OCI-LY3 (cell line): ENCODE measurements at regions not wholly inside any gene's neighbourhood (a gene's known extent, or its start where the extent isn't known, plus 50 kb on each side); places are given as distances from the start of the nearest gene placed in this dataset.

ENCODE experiments used
- H2AFZ ChIP-seq: fragments of 200-600, 300-600 bp; shearing (Covaris generic); 2 replicates; pipeline ENCODE4 v1.6.0; 2014; ENCODE audit warnings: antibody characterized with exemption, low read depth, low read length
- H3K27ac ChIP-seq: fragments of 200-600, 300-600 bp; sonication (generic); 2 replicates; pipeline ENCODE4 v1.5.1; 2014; ENCODE audit warnings: mild to moderate bottlenecking, low read length, moderate library complexity, mixed read lengths
- H3K27me3 ChIP-seq: fragments of 200-600, 300-600 bp; sonication (generic); 2 replicates; pipeline ENCODE4 v1.6.1; 2014; ENCODE audit warnings: low read depth, low read length, mixed read lengths
- H3K36me3 ChIP-seq: fragments of 200-600, 300-600 bp; sonication (generic); replicated peaks from 2 replicates; pipeline ENCODE3; 2014; ENCODE audit warnings: low read depth, low read length, mixed read lengths
- H3K4me1 ChIP-seq: fragments of 300-600, 200-600 bp; sonication (generic); 2 replicates; pipeline ENCODE4 v1.6.1; 2014; ENCODE audit warnings: low read length, mixed read lengths
- H3K4me2 ChIP-seq: fragments of 200-600, 300-600 bp; sonication (generic); 2 replicates; pipeline ENCODE4 v1.6.1; 2014; ENCODE audit warnings: low read length, mixed read lengths
- H3K4me3 ChIP-seq: fragments of 300-600, 200-600 bp; sonication (generic); 2 replicates; pipeline ENCODE4 v1.5.1; 2014; ENCODE audit warnings: antibody characterized with exemption, mild to moderate bottlenecking, low read length, moderate library complexity
- H3K79me2 ChIP-seq: fragments of 300-600, 200-600 bp; shearing (Covaris generic); 2 replicates; pipeline ENCODE4 v1.6.1; 2014; ENCODE audit warnings: mild to moderate bottlenecking, low read length, mixed read lengths
- H3K9ac ChIP-seq: fragments of 300-600, 200-600 bp; shearing (Covaris generic); 2 replicates; pipeline ENCODE4 v1.6.0; 2014; ENCODE audit warnings: mild to moderate bottlenecking, low read length, moderate library complexity
- H3K9me3 ChIP-seq: fragments of 200-600, 300-600 bp; shearing (Covaris generic); 2 replicates; pipeline ENCODE4 v1.6.1; 2014; ENCODE audit warnings: low read length, mixed read lengths; ENCODE audit not compliant: insufficient read depth
- H4K20me1 ChIP-seq: fragments of 200-600, 300-600 bp; sonication (generic); 2 replicates; pipeline ENCODE4 v1.6.1; 2016; ENCODE audit warnings: low read length, mixed read lengths; ENCODE audit not compliant: insufficient read depth
- CTCF ChIP-seq: fragments of 200-600, 300-600 bp; sonication (generic); IDR thresholded peaks from 2 replicates; pipeline ENCODE4 v1.5.1; 2014; ENCODE audit warnings: antibody characterized with exemption, low read length, low read depth
- EZH2phosphoT487 ChIP-seq: fragments of 200-600 bp; shearing (Covaris generic); IDR thresholded peaks from 2 replicates; pipeline ENCODE4 v1.6.1; 2018; ENCODE audit warnings: antibody characterized with exemption, mixed run types, low read depth

GRCh38 chr13:109687559-109688448, 98.6 kb downstream of the IRS2 start:
- H3K4me3 ChIP-seq: no peak overlapping the region
- no peaks in the 10 kb centered on the region for H3K4me1 ChIP-seq
- peaks cover 7% of the 10 kb centered on the region; the same call in 1 of the 2 replicates for H3K27me3 ChIP-seq
- no peak overlapping the region for H2AFZ ChIP-seq
- H3K36me3 ChIP-seq: no peaks in the 10 kb centered on the region
- no peaks in the 10 kb centered on the region for H4K20me1 ChIP-seq
- H3K4me2 ChIP-seq: no peak overlapping the region
- H3K79me2 ChIP-seq: no peaks in the 10 kb centered on the region
- H3K27ac ChIP-seq: no peak overlapping the region
- TF ChIP-seq CTCF: no peak
- TF ChIP-seq EZH2phosphoT487: no peak
- no peaks in the 10 kb centered on the region for H3K9me3 ChIP-seq
- no peak overlapping the region for H3K9ac ChIP-seq

DNA sequence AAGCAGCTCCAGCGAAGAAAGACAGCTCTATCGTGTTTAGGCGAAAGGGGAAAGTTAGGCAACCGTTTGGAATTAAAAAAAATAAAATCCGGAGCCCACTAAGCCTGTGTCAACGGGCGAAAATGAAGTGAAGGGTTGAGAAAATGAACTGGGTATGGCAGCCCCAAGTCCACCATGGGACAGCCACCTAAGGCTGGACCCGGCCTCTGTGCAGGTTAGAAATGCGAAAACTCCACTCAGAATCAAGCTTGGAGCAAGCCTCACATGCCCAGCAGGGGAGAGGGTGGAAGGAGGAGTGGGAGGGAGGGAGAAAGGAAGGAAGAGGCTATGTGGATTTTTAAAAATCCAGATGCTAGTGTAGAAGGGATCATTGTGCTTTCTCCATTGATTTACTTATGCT, 101.2 kb downstream of the IRS2 start:
- H3K79me2 ChIP-seq: no peaks in the 10 kb centered on the region
- no peaks in the 10 kb centered on the region for H3K4me1 ChIP-seq
- no peaks in the 10 kb centered on the region for H3K36me3 ChIP-seq
- H3K9me3 ChIP-seq: no peaks in the 10 kb centered on the region
- no peaks in the 10 kb centered on the region for H4K20me1 ChIP-seq
- H3K9ac ChIP-seq: no peak overlapping the region
- no peak overlapping the region for H3K4me2 ChIP-seq
- H2AFZ ChIP-seq: no peak overlapping the region
- no peak overlapping the region for H3K4me3 ChIP-seq
- H3K27me3 ChIP-seq: peaks cover 7% of the 10 kb centered on the region; the same call in 1 of the 2 replicates
- no peak for TF ChIP-seq EZH2phosphoT487
- no peak for TF ChIP-seq CTCF
- H3K27ac ChIP-seq: no peak overlapping the region

- Histone ChIP-seq H4K20me1 (no peaks in the 10 kb centered on the region), H3K4me2 (no peak overlapping the region), H3K27me3 (peaks cover 7% of the 10 kb centered on the region; the same call in 1 of the 2 replicates), H3K79me2 (no peaks in the 10 kb centered on the region), H3K4me1 (no peaks in the 10 kb centered on the region), H3K4me3 (no peak overlapping the region), H2AFZ (no peak overlapping the region), H3K27ac (no peak overlapping the region), H3K9ac (no peak overlapping the region), H3K36me3 (no peaks in the 10 kb centered on the region), H3K9me3 (no peaks in the 10 kb centered on the region)
- TF ChIP-seq EZH2phosphoT487 (no peak), CTCF (no peak)
Observed at GRCh38 chr13:109684824-109685202, 101.6 kb downstream of the IRS2 start.

DNA sequence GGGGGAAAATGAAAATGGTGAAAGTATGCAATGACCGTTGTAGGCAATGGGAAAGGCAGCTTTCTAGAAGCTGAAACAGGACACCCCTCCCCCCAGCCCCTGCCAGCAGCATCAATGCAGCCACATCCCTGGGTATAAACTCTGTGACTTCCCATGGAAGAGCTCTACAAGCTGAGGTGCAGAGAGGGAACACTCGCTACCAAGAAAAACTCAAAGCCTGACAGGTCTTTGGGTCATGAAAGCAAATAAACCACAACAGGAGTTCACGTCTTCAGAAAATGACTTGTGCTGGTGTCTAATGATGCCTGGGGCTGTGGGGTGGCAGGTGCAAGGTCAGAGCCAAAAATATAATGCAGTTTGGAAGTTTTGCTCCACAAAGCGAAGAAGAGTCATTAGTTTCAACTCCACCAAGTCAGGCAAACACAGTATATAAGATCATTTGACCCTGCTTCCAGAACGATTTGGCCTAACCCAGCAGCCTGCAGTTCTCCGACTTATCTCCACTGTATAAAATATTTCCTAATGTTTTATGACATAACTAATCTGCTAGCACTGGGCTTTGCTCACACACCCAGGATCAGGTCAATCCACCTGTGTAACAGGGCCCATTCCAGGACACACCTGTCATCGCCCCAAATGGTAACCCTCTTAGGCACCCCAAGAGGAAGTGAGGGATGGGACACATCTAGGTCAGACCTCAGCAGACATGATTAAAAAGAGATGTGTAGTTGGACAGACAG, 102.1 kb downstream of the IRS2 start:
- H4K20me1 ChIP-seq: no peaks in the 10 kb centered on the region
- H3K4me2 ChIP-seq: no peak overlapping the region
- no peaks in the 10 kb centered on the region for H3K36me3 ChIP-seq
- no peaks in the 10 kb centered on the region for H3K79me2 ChIP-seq
- H3K9me3 ChIP-seq: no peaks in the 10 kb centered on the region
- no peak overlapping the region for H3K27ac ChIP-seq
- peaks cover 7% of the 10 kb centered on the region; the same call in 1 of the 2 replicates for H3K27me3 ChIP-seq
- H3K4me1 ChIP-seq: no peaks in the 10 kb centered on the region
- no peak for TF ChIP-seq EZH2phosphoT487
- H2AFZ ChIP-seq: no peak overlapping the region
- H3K9ac ChIP-seq: no peak overlapping the region
- no peak overlapping the region for H3K4me3 ChIP-seq
